ENCODE measurements at regions not wholly inside any gene's neighbourhood (a gene's known extent, or its start where the extent isn't known, plus 50 kb on each side); places are given as distances from the start of the nearest gene placed in this dataset.

- peaks cover 2% of the 10 kb centered on the region for H3K9me3 Mint-ChIP-seq
- no peak overlapping the region for H3K4me3 Mint-ChIP-seq
- DNase-seq = no peak
- H3K4me1 Mint-ChIP-seq (ENCODE audit: low read depth) = no peaks in the 10 kb centered on the region
- CTCF ChIA-PET = no interaction called here
- intact Hi-C loops (cut with micrococcal nuclease) = no loop called here
- H3K36me3 Mint-ChIP-seq (ENCODE audit: low read depth) = no peaks in the 10 kb centered on the region
- no peak overlapping the region for H3K27ac Mint-ChIP-seq
- H3K27me3 Mint-ChIP-seq (ENCODE audit: low read depth) = no peaks in the 10 kb centered on the region
Measured at GRCh38 chr1:102640872-102641271, 467.4 kb downstream of the COL11A1 start.

GRCh38 chr1:102640312-102640711, 468.0 kb downstream of the COL11A1 start:
- Mint-ChIP-seq H3K36me3 (ENCODE audit: low read depth) (no peaks in the 10 kb centered on the region), H3K27me3 (ENCODE audit: low read depth) (no peaks in the 10 kb centered on the region), H3K9me3 (peaks cover 2% of the 10 kb centered on the region), H3K4me3 (no peak overlapping the region), H3K27ac (no peak overlapping the region), H3K4me1 (ENCODE audit: low read depth) (no peaks in the 10 kb centered on the region)
- no peak for DNase-seq
- intact Hi-C loops (cut with micrococcal nuclease) = no loop called here
- CTCF ChIA-PET = no interaction called here

- Mint-ChIP-seq H3K27ac (no peak overlapping the region), H3K9me3 (no peaks in the 10 kb centered on the region), H3K4me3 (no peak overlapping the region), H3K36me3 (ENCODE audit: low read depth) (no peaks in the 10 kb centered on the region), H3K27me3 (ENCODE audit: low read depth) (no peaks in the 10 kb centered on the region), H3K4me1 (ENCODE audit: low read depth) (no peaks in the 10 kb centered on the region)
- no peak for DNase-seq
- intact Hi-C loops (cut with micrococcal nuclease) = no loop called here
- CTCF ChIA-PET = no interaction called here
Measured at GRCh38 chr1:102631691-102632090, 476.6 kb downstream of the COL11A1 start.

- Mint-ChIP-seq H3K4me1 (ENCODE audit: low read depth) (no peaks in the 10 kb centered on the region), H3K4me3 (no peak overlapping the region), H3K27ac (no peak overlapping the region), H3K9me3 (peaks cover 2% of the 10 kb centered on the region), H3K27me3 (ENCODE audit: low read depth) (no peaks in the 10 kb centered on the region), H3K36me3 (ENCODE audit: low read depth) (no peaks in the 10 kb centered on the region)
- intact Hi-C loops (cut with micrococcal nuclease) = no loop called here
- no peak for DNase-seq
- CTCF ChIA-PET = no interaction called here
Measured at GRCh38 chr1:102630041-102630440, 478.3 kb downstream of the COL11A1 start.

- no peak for DNase-seq
- H3K36me3 Mint-ChIP-seq (ENCODE audit: low read depth) = no peaks in the 10 kb centered on the region
- H3K27ac Mint-ChIP-seq = no peak overlapping the region
- H3K4me1 Mint-ChIP-seq (ENCODE audit: low read depth) = no peaks in the 10 kb centered on the region
- no peak overlapping the region for H3K4me3 Mint-ChIP-seq
- intact Hi-C loops (cut with micrococcal nuclease) = no loop called here
- CTCF ChIA-PET = no interaction called here
- no peaks in the 10 kb centered on the region for H3K27me3 Mint-ChIP-seq (ENCODE audit: low read depth)
- peaks cover 2% of the 10 kb centered on the region for H3K9me3 Mint-ChIP-seq
Measured at GRCh38 chr1:102628109-102628613, 480.2 kb downstream of the COL11A1 start.

- DNase-seq = no peak
- Mint-ChIP-seq H3K27ac (no peak overlapping the region), H3K9me3 (peaks cover 2% of the 10 kb centered on the region), H3K36me3 (ENCODE audit: low read depth) (no peaks in the 10 kb centered on the region), H3K4me1 (ENCODE audit: low read depth) (no peaks in the 10 kb centered on the region), H3K4me3 (no peak overlapping the region), H3K27me3 (ENCODE audit: low read depth) (no peaks in the 10 kb centered on the region)
- CTCF ChIA-PET = no interaction called here
- intact Hi-C loops (cut with micrococcal nuclease) = no loop called here
Measured at GRCh38 chr1:102627145-102627544, 481.2 kb downstream of the COL11A1 start.

- intact Hi-C loops (cut with micrococcal nuclease) = no loop called here
- CTCF ChIA-PET = no interaction called here
- Mint-ChIP-seq H3K27me3 (ENCODE audit: low read depth) (no peaks in the 10 kb centered on the region), H3K4me1 (ENCODE audit: low read depth) (no peaks in the 10 kb centered on the region), H3K27ac (no peak overlapping the region), H3K36me3 (ENCODE audit: low read depth) (no peaks in the 10 kb centered on the region), H3K9me3 (peaks cover 13% of the 10 kb centered on the region), H3K4me3 (no peak overlapping the region)
- no peak for DNase-seq
Measured at GRCh38 chr1:102615896-102616295, 492.4 kb downstream of the COL11A1 start.

- no peak for DNase-seq
- no peaks in the 10 kb centered on the region for H3K27me3 Mint-ChIP-seq (ENCODE audit: low read depth)
- H3K27ac Mint-ChIP-seq = no peak overlapping the region
- CTCF ChIA-PET = no interaction called here
- no peak overlapping the region for H3K4me3 Mint-ChIP-seq
- no peaks in the 10 kb centered on the region for H3K36me3 Mint-ChIP-seq (ENCODE audit: low read depth)
- no peaks in the 10 kb centered on the region for H3K9me3 Mint-ChIP-seq
- H3K4me1 Mint-ChIP-seq (ENCODE audit: low read depth) = no peaks in the 10 kb centered on the region
- intact Hi-C loops (cut with micrococcal nuclease) = no loop called here
Measured at GRCh38 chr1:102595106-102595505, 513.2 kb downstream of the COL11A1 start.

- Mint-ChIP-seq H3K4me1 (ENCODE audit: low read depth) (no peaks in the 10 kb centered on the region), H3K27me3 (ENCODE audit: low read depth) (no peaks in the 10 kb centered on the region), H3K36me3 (ENCODE audit: low read depth) (no peaks in the 10 kb centered on the region), H3K4me3 (no peak overlapping the region), H3K9me3 (no peaks in the 10 kb centered on the region), H3K27ac (no peak overlapping the region)
- CTCF ChIA-PET = no interaction called here
- intact Hi-C loops (cut with micrococcal nuclease) = no loop called here
- DNase-seq = no peak
Measured at GRCh38 chr1:102593276-102593675, 515.0 kb downstream of the COL11A1 start.

- H3K4me3 Mint-ChIP-seq = no peak overlapping the region
- H3K4me1 Mint-ChIP-seq (ENCODE audit: low read depth) = no peaks in the 10 kb centered on the region
- H3K9me3 Mint-ChIP-seq = no peaks in the 10 kb centered on the region
- H3K27me3 Mint-ChIP-seq (ENCODE audit: low read depth) = no peaks in the 10 kb centered on the region
- CTCF ChIA-PET = no interaction called here
- no peak overlapping the region for H3K27ac Mint-ChIP-seq
- no peaks in the 10 kb centered on the region for H3K36me3 Mint-ChIP-seq (ENCODE audit: low read depth)
- intact Hi-C loops (cut with micrococcal nuclease) = no loop called here
- no peak for DNase-seq
Measured at GRCh38 chr1:102588536-102588935, 519.8 kb downstream of the COL11A1 start.

GRCh38 chr1:102586022-102586421, 522.3 kb downstream of the COL11A1 start:
- H3K9me3 Mint-ChIP-seq = peaks cover 6% of the 10 kb centered on the region
- no peaks in the 10 kb centered on the region for H3K27me3 Mint-ChIP-seq (ENCODE audit: low read depth)
- CTCF ChIA-PET = no interaction called here
- no peak overlapping the region for H3K27ac Mint-ChIP-seq
- no peaks in the 10 kb centered on the region for H3K4me1 Mint-ChIP-seq (ENCODE audit: low read depth)
- no peak overlapping the region for H3K4me3 Mint-ChIP-seq
- no peak for DNase-seq
- intact Hi-C loops (cut with micrococcal nuclease) = no loop called here
- H3K36me3 Mint-ChIP-seq (ENCODE audit: low read depth) = no peaks in the 10 kb centered on the region

GRCh38 chr1:102580806-102581205, 527.5 kb downstream of the COL11A1 start:
- intact Hi-C loops (cut with micrococcal nuclease) = no loop called here
- no peak overlapping the region for H3K4me3 Mint-ChIP-seq
- H3K36me3 Mint-ChIP-seq (ENCODE audit: low read depth) = no peaks in the 10 kb centered on the region
- DNase-seq = no peak
- H3K27ac Mint-ChIP-seq = no peak overlapping the region
- H3K4me1 Mint-ChIP-seq (ENCODE audit: low read depth) = no peaks in the 10 kb centered on the region
- no peaks in the 10 kb centered on the region for H3K27me3 Mint-ChIP-seq (ENCODE audit: low read depth)
- peaks cover 8% of the 10 kb centered on the region for H3K9me3 Mint-ChIP-seq
- CTCF ChIA-PET = no interaction called here

GRCh38 chr1:102578804-102579203, 529.5 kb downstream of the COL11A1 start:
- Mint-ChIP-seq H3K27ac (no peak overlapping the region), H3K27me3 (ENCODE audit: low read depth) (no peaks in the 10 kb centered on the region), H3K4me1 (ENCODE audit: low read depth) (no peaks in the 10 kb centered on the region), H3K9me3 (peaks cover 8% of the 10 kb centered on the region), H3K36me3 (ENCODE audit: low read depth) (no peaks in the 10 kb centered on the region), H3K4me3 (no peak overlapping the region)
- intact Hi-C loops (cut with micrococcal nuclease) = no loop called here
- DNase-seq = no peak
- CTCF ChIA-PET = no interaction called here

GRCh38 chr1:102572637-102573036, 535.7 kb downstream of the COL11A1 start:
- CTCF ChIA-PET = interaction anchor here (0.6 kb wide), 1 partner anchor 9 kb away, joined by 5 read pairs; no protein-coding TSS in a partner anchor
- no peaks in the 10 kb centered on the region for H3K27me3 Mint-ChIP-seq (ENCODE audit: low read depth)

More at GRCh38 chr1:102572637-102573036, 535.7 kb downstream of the COL11A1 start:
- Mint-ChIP-seq H3K4me3 (no peak overlapping the region), H3K27ac (no peak overlapping the region), H3K4me1 (ENCODE audit: low read depth) (no peaks in the 10 kb centered on the region), H3K9me3 (no peaks in the 10 kb centered on the region), H3K36me3 (ENCODE audit: low read depth) (no peaks in the 10 kb centered on the region)
- intact Hi-C loops (cut with micrococcal nuclease) = no loop called here
- DNase-seq = no peak

Data from activated naive CD4-positive, alpha-beta T cell treated with anti-CD3 and anti-CD28 coated beads for 36 hours (primary cell).